ENCODE measurements at regions not wholly inside any gene's neighbourhood (a gene's known extent, or its start where the extent isn't known, plus 50 kb on each side); places are given as distances from the start of the nearest gene placed in this dataset.

DNA sequence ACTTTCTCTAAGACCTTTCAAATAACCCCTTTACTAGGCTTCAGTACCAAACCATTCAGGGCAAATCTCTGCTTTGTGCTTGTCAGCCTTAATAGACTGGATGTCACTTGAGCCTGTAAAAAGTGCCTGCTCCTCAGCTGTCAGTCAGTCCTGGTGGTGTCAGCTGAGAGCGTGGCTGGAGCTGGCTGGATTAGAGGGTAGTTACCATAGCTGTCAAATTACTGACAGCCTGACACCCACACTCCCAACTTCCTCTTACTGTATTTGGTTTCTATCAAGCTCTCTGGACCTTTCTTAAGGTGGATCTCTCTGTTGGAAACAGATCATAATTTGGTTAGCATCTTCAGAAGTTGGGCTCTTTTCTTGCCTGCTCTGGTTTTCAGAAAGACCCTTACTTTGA is 371.4 kb upstream of the ATP5MC3 start:
- no peak for DNase-seq

DNA sequence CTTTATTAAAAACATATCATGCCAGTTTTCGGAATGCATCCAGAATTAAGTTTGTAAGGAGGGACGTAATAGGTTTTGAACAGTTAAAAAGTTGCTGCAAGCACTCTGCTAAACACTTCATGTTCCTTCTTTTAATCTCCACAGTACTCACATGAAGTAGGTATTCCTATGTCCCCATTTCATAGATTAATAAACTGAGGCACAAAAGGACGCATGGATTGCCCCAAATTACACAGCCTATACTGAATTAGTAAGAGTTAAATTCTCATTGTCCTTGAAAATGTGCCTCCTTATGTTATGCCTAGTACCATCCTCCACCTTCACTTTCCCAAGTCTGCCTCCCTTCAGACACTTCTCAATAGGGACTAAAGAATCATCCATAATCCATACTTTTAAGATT is 358.9 kb upstream of the ATP5MC3 start:
- no peak for DNase-seq

DNA sequence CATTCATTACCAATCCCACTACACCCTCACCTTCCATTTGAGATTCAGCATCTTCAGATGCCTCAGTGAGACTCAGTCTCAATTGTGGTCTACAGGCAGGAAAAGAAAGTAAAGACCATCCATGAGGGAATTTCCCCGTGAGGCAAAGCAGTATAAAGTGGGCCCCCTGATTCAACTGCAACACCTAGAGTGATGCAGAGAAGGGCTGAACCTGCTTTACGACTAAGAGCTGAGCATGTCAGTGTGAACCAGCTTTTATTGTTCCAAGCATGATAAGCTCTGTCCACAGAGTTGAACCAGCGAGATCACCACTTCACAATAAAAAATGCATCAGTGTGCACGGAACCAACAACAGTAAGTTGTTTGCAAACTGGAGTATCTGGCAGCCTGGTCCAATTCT is 357.6 kb upstream of the ATP5MC3 start:
- no peak for DNase-seq

GRCh38 chr2:175536059-175536458 is 354.5 kb upstream of the ATP5MC3 start:
- DNase-seq, result no peak

DNA sequence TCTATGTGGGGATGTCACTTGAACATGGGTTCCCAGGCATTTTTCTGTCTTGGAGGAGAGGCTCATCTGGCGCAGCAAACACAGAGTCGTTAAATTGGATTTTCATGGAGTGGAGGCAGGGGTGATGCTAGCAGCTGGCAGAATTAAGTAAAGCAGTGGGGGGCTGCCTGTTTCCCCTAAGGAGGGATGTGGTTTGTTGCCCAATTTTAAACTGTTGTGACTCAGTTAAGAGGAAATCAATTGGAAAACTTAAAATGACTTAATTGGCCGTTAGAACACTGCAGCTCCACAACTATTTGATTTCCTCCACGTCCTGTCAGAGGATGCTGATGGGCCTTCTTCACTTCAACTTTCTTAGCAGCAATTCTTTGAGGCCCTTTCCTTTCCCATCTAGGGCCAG is 354.1 kb upstream of the ATP5MC3 start:
- no peak for DNase-seq

DNA sequence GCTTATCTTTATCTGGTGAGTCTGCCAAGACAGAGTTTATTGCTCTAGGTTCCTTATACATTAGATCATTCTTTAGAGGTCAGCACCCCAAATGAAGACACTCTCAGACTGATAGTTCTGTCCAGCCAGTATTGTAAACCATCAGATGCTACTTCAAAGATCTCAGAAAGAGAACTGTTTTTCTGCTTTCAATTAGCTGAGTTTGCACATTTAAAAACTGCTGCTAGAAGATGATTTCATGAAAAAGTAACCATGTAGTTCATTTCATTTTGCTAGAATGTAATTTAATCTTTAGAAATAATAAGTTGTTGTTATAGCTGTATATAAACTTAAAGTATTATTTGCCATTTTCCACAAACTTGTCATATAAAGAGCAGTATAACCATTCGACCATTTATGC is 344.5 kb upstream of the ATP5MC3 start:
- no peak for DNase-seq

GRCh38 chr2:175523001-175523400 is 341.5 kb upstream of the ATP5MC3 start:
- DNase-seq, result no peak

DNA sequence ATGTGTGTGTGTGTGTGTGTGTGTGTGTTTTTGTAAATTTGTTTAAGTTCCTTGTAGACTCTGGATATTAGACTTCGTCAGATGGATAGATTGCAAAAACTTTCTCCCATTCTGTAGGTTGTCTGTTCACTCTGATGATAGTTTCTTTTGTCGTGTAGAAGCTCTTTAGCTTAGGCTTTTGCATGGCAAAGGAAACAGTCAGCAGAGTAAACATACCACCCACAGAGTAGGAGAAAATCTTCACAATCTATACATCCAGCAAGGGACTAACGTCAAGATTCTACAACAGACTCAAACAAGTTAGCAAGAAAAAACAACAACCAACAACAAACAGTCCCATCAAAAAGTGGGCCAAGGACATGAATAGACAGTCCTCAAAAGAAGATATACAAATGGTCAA is 336.7 kb upstream of the ATP5MC3 start:
- no peak for DNase-seq

DNA sequence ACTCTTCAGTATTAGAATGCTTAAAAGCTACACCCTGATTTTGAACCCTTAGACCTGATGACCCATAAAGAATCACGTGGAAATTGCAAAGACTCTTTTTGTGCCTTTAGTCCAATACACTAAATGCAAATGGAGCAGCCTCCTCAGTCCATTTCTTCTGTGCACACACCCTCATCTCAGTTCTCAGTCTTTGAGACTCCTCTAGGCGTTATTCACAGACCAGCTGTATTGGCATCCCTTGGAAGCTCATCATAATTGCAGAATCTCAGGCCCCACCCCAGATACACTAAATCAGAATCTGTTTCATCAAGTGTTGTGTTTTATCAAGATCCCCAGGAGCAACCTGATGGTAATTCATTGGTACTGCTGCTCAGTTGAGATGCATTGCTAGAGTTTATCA is 335.0 kb upstream of the ATP5MC3 start:
- DNase-seq, result no peak

GRCh38 chr2:175500255-175500654 is 318.7 kb upstream of the ATP5MC3 start:
- no peak for DNase-seq

DNA sequence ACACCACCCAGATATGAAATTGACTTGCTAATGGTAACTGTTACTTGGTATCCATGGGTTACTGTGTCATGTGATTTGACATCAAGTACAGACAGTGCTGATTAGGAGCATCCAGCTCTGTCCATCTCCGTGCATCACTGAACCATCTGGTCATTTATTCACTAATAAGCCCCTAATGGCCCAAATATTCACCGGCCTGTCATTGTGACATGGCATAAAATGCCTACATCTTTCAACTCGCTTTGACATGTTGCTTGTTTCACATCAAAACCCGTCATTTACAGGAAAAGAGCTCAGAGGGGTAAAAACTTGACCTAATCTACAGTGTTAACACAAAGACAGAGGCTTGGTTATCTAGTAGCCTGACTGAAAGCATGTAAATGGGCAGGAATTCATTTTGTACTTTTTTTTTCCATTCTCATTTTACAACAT is 308.9 kb upstream of the ATP5MC3 start:
- DNase-seq, result no peak

DNA sequence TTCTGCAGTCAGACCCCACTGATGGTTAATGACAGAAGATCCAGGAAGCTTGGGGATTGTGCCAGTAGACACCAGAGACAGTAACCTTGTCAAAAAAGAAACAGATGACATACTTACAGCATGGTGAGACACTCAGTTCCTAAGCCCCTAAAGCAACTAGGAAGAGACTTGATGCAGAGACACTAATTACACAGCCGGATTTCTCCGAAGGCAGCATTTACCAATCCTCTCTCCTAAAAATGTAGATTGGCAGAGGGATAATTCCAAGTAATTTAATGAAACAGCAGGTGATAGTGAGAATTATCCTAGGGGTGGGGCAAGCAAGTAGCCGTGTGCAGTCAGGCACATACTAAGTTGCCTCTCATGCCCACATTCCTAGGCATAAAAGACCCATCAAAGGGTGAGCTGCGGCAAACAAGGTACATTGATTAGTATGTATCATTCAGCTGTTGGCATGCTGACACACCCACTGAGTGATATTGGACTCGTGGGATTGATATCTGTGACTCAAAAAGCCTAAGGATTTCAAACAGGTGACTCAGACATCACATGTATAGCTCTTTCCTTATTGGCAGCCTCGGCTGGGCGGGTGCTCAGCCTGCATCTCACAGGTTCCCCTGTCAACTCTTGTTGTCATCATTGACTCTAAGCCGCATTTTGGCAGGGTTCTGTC is 296.7 kb upstream of the ATP5MC3 start:
- no peak for DNase-seq

DNA sequence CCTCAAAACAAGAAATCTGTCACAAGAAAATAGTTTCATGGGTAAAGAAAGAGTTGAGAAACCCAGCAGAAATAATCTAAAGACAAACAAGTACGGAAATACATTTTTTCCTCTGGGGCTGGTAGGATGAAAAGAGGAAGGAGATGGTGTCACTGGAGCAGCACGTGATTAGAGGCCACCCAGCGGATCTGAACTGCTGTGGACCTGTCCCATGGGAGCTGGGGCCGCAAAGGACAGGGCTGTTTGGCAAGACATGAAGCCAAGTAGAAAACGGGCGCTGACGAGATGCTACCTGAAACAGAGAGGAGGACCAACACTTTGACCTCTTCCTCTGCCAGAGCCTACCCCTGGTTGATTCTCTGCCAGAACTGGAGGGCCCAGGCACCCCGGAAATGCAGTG is 295.4 kb upstream of the ATP5MC3 start:
- DNase-seq, result no peak

DNA sequence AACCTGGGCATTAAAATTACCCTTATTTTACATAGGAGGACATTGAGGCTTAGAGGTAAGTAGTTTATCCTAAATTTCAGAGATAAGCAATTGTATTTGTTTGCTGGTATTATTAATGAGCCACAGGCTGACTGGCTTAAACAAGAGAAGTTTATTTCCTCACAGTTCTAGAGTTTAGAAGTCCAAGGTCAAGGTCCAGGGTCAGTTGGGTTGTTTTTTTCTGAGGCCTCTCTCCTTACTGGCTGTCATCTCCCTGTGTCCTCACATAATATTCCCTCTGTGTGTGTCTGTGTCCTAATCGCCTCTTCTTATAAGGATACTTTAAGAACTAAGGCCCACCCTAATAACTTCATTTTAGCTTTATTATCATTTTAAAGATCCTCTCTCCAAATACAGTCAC is 294.9 kb upstream of the ATP5MC3 start:
- DNase-seq, result no peak

DNA sequence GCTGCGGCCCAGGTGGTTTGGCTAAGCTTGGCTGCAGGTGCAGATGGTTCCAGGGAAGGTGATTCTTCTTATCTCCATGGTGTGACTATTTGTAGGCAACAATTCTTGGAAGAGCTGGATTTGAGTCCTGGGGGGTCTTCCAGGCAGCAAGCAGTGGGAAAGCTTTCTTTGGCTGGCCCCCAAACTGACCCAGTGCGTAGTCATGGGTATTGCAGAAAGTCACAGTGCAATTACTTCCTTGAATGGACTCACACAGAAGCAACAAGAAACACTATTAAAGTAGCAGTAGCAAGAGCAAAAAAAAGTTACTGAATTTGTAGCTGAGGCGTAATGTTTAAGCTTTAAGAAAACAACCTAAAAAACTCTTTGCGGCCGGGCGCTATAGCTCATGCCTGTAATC is 293.6 kb upstream of the ATP5MC3 start:
- no peak for DNase-seq

GRCh38 chr2:175468431-175469098 is 287.1 kb upstream of the ATP5MC3 start:
- no peak for DNase-seq

DNA sequence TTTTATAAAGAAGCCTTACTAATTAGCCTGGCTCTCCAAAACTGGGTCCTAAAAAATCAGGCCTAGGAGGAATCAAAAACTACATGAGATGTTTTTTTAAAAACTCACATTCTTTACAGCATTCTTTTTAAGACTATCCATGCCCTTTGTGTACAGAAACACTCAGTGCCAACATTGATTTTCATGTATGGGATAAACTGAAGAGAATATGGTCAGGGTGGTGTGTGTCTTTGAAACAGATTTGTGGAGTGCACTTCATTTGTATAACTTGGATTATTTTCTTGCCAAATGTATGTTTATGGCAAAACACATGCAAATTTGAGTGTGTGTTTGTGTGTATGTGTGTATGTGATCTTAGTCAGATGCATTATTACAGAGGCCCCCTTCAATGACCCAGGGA is 283.6 kb upstream of the ATP5MC3 start:
- DNase-seq, result no peak

DNA sequence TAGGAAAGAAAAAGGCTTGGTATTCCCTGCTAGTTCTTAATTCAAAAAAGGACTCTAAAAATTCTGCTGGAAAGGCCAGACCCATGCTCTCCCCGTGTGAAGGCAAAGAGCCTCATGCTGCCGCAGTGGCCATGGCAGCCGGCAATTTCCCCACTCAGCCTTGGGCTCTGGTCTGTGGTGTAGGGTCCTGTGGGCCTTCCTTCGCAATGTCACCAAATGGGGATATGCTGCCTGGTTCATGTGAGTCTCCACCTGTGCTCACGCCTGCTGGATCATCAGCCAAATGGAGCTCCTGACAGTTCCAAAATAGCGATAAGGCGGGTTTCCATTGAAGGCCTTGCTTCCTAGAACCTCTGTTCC is 282.8 kb upstream of the ATP5MC3 start:
- DNase-seq, result no peak

GRCh38 chr2:175463589-175464310 is 282.2 kb upstream of the ATP5MC3 start:
- DNase-seq, result no peak

GRCh38 chr2:175463169-175463568 is 281.7 kb upstream of the ATP5MC3 start:
- DNase-seq, result no peak

DNA sequence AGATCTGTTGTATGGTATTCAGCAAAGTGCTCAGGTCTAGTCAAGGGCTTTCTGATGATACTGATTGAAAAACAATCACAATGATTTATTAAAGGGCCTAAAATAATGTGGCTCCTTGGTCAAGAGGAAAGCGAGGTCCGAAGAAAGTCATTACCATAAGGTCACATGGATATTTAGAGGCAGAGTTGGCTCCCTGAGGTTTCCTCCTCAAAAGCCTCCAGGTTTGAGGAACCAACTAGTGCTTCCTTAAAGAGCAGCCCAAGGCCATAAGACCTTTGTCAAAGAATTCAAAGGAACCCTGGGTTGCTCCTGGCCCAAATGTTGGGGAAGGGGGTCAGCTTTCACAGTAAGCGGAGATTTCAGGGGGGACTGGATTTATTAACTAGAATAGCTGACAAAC is 280.7 kb upstream of the ATP5MC3 start:
- DNase-seq, result no peak

DNA sequence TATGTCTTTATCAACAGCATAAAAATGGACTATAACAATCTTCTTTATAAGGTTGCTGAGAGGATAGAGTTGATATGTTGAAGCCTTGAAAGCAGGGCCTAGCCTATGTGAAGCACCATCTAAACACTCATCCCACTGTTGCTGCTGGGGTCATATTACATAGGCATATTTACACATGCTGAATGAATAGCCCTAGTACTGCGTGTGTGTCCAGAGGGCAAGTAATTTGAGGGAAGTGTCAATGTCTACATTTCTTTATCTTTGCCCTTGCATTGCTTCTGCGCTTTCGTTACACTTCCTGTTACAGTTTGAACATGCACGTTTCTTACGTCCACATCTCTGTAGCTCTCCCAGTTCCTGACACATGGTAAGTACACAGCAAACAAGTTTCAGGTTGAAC is 280.3 kb upstream of the ATP5MC3 start:
- no peak for DNase-seq

GRCh38 chr2:175457895-175458448 is 276.5 kb upstream of the ATP5MC3 start:
- no peak for DNase-seq

GRCh38 chr2:175454953-175455389 is 273.5 kb upstream of the ATP5MC3 start:
- no peak for DNase-seq

All from CD4-positive, alpha-beta T cell treated with Interleukin-6 for 4 hours (primary cell).